SK-N-SH (cell line): ENCODE measurements at regions not wholly inside any gene's neighbourhood (a gene's known extent, or its start where the extent isn't known, plus 50 kb on each side); places are given as distances from the start of the nearest gene placed in this dataset.
"Not testable (repeated sequence)": the region's sequence is repeated elsewhere in the genome, so short reads cannot be mapped to it uniquely, and the experiment has no call there.

Experiments
- CTCF ChIA-PET: fragments of 300-600, 350-600 bp; formaldehyde crosslinking; extraction: SDS; loops from one replicate; lab custom pipeline; 2021; lab: Yijun Ruan, JAX
- POLR2A ChIA-PET: fragments of 350-600 bp; sonication (Branson Sonifier 250); formaldehyde crosslinking; extraction: SDS; loops from one replicate; lab custom pipeline; 2020; ENCODE audit warnings: antibody characterized with exemption, inconsistent platforms; lab: Yijun Ruan, JAX
- DNase-seq: peaks from one replicate; pipeline ENCODE4 v3.0.0; 2012
- H2AFZ ChIP-seq: fragments of 200-600 bp; sonication (generic); 2 replicates; pipeline ENCODE4 v1.8.1; 2016; ENCODE audit warnings: antibody characterized with exemption, mild to moderate bottlenecking, low read depth
- H3F3A ChIP-seq: fragments of 200-600 bp; sonication (generic); replicated peaks from 2 replicates; pipeline ENCODE3; 2016; ENCODE audit warnings: antibody characterized with exemption, mild to moderate bottlenecking; ENCODE audit not compliant: insufficient read depth
- H3K27ac ChIP-seq, 2 experiments: fragments of 200-500 bp in 1 of 2; fragments of 200-600 bp in 1 of 2; sonication (Bioruptor generic) in 1 of 2; sonication (generic), shearing (Covaris generic) in 1 of 2; 2 replicates each; pipeline versions ENCODE4 v1.5.1 to v1.6.1; 2014 to 2016; ENCODE audit warnings: low read depth in 2 of 2, inconsistent platforms in 1 of 2, low read length in 1 of 2, mild to moderate bottlenecking in 1 of 2, mixed read lengths in 1 of 2
- H3K27me3 ChIP-seq: fragments of 200-600 bp; sonication (generic), shearing (Covaris generic); 2 replicates; pipeline ENCODE4 v1.6.1; 2016; ENCODE audit warnings: mixed run types; ENCODE audit not compliant: insufficient read depth
- H3K36me3 ChIP-seq, 2 experiments: fragments of 200-500 bp in 1 of 2; fragments of 200-600 bp in 1 of 2; sonication (Bioruptor generic) in 1 of 2; sonication (generic) in 1 of 2; replicated peaks in 1 of 2; 2 replicates each; pipeline versions ENCODE3 to v1.5.1; 2014 to 2016; ENCODE audit warnings: low read length in 1 of 2, mild to moderate bottlenecking in 1 of 2; ENCODE audit not compliant: insufficient read depth in 2 of 2, control insufficient read depth in 1 of 2
- H3K4me1 ChIP-seq, 2 experiments: fragments of 200-500 bp in 1 of 2; fragments of 200-600 bp in 1 of 2; sonication (Bioruptor generic) in 1 of 2; sonication (generic), shearing (Covaris generic) in 1 of 2; 2 replicates each; pipeline versions ENCODE4 v1.5.1 to v1.6.1; 2014 to 2016; ENCODE audit warnings: low read depth in 1 of 2, low read length in 1 of 2, mixed run types in 1 of 2; ENCODE audit not compliant: insufficient read depth in 2 of 2, control insufficient read depth in 1 of 2
- H3K4me2 ChIP-seq: fragments of 200-600 bp; sonication (generic), shearing (Covaris generic); 2 replicates; pipeline ENCODE4 v1.6.1; 2017; ENCODE audit warnings: mixed run types
- H3K4me3 ChIP-seq, 2 experiments: fragments of 200-500 bp in 1 of 2; fragments of 200-600 bp in 1 of 2; sonication (Bioruptor generic) in 1 of 2; sonication (generic), shearing (Covaris generic) in 1 of 2; 2 replicates each; pipeline versions ENCODE4 v1.5.1 to v1.8.1; 2014 to 2016; ENCODE audit warnings: low read depth in 2 of 2, inconsistent platforms in 1 of 2, low read length in 1 of 2, mild to moderate bottlenecking in 1 of 2, mixed read lengths in 1 of 2, moderate library complexity in 1 of 2
- H3K79me2 ChIP-seq: fragments of 200-600 bp; sonication (generic); 2 replicates; pipeline ENCODE4 v1.8.1; 2017; ENCODE audit warnings: mild to moderate bottlenecking; ENCODE audit not compliant: insufficient read depth
- H3K9ac ChIP-seq: fragments of 200-600 bp; sonication (generic); 2 replicates; pipeline ENCODE4 v1.6.1; 2017; ENCODE audit warnings: mixed run types
- H3K9me2 ChIP-seq: fragments of 200-600 bp; sonication (generic); 2 replicates; pipeline ENCODE4 v1.6.1; 2017; ENCODE audit warnings: mixed run types
- H3K9me3 ChIP-seq: fragments of 200-600 bp; sonication (generic); 2 replicates; pipeline ENCODE4 v1.6.1; 2017; ENCODE audit warnings: mixed run types, mild to moderate bottlenecking, moderate library complexity
- H4K20me1 ChIP-seq: fragments of 200-600 bp; sonication (generic); 2 replicates; pipeline ENCODE4 v1.6.1; 2017; ENCODE audit warnings: mild to moderate bottlenecking, mixed run types; ENCODE audit not compliant: insufficient read depth
- CTCF ChIP-seq: fragments of 200-600 bp; sonication (generic); IDR thresholded peaks from 2 replicates; pipeline ENCODE4 v1.6.1; 2017; ENCODE audit warnings: antibody characterized with exemption, mild to moderate bottlenecking, moderate library complexity
- FOXJ3 ChIP-seq: sonication (generic); formaldehyde crosslinking; IDR thresholded peaks from 2 replicates; pipeline ENCODE4 v1.5.1; 2020; ENCODE audit warnings: mild to moderate bottlenecking, missing genetic modification reagents
- FOXM1 ChIP-seq: IDR thresholded peaks from 2 replicates; pipeline ENCODE4 v1.4.0; 2012; ENCODE audit warnings: low read depth, mild to moderate bottlenecking
- GABPA ChIP-seq: IDR thresholded peaks from 2 replicates; pipeline ENCODE4 v1.4.0; 2012; ENCODE audit warnings: low read depth, mild to moderate bottlenecking
- JUND ChIP-seq: IDR thresholded peaks from 2 replicates; pipeline ENCODE4 v1.4.0; 2012
- RAD21 ChIP-seq: IDR thresholded peaks from 2 replicates; pipeline ENCODE4 v1.6.1; 2012; ENCODE audit warnings: mild to moderate bottlenecking, low read length
- SIN3A ChIP-seq: IDR thresholded peaks from 2 replicates; pipeline ENCODE4 v1.6.1; 2012; ENCODE audit warnings: low read depth, mild to moderate bottlenecking, low read length, moderate library complexity, borderline replicate concordance
- SMC3 ChIP-seq: IDR thresholded peaks from 2 replicates; pipeline ENCODE4 v1.6.1; 2012; ENCODE audit warnings: low read depth, low read length, improper control_type of control experiment
- USF2 ChIP-seq: fragments of 150-350 bp; IDR thresholded peaks from 2 replicates; pipeline ENCODE4 v1.6.1; 2017; ENCODE audit warnings: antibody characterized with exemption, low read length, low read depth, borderline replicate concordance
- WGBS: methylation state at CpG from one replicate; pipeline ENCODE4 v1.1.6; 2017; ENCODE audit warnings: low lambda C conversion rate; 5-methylcytosine and 5-hydroxymethylcytosine counted together
- TF ChIP-seq, protein P1 (sequence below): IDR thresholded peaks from 2 replicates; pipeline ENCODE4 v1.4.0; 2012; ENCODE audit warnings: low read depth, borderline replicate concordance

DNA sequence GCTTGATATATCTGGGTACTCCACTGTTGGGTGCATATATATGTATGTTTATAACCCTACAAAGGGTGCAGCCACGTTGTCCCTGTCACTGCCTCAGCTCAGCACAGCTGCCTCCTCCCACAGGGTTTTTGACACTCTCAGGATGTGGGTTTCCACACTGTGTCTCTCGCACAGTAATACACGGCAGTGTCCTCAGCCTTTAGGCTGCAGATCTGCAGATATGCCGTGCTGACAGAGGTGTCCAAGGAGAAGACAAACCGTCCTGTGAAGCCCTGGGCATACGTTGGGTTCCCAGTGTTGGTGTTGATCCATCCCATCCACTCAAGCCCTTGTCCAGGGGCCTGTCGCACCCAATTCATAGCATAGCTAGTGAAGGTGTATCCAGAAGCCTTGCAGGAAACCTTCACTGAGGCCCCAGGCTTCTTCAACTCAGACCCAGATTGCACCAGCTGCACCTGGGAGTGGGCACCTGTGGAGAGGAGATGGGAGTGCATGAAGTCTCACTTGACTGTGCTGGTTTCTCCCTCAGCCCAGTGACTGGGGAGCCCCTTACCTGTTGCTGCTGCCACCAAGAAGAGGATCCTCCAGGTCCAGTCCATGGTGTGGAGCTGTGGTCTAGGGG is 498.7 kb downstream of the TMEM121 start:
- ChIA-PET CTCF (interaction anchor here (0.6 to 1.4 kb wide), 2 partner anchors 22 to 83 kb away, joined by 3 to 4 read pairs; no protein-coding TSS in a partner anchor), POLR2A (no interaction called here)
- peaks cover 10% of the 10 kb centered on the region; the same call in 1 of the 2 replicates for H3K27me3 ChIP-seq
- 0% methylated on average over 7 of the region's 7 CpGs for WGBS
- H4K20me1 ChIP-seq: no peaks in the 10 kb centered on the region
- no peak overlapping the region for H3K4me3 ChIP-seq
- H3K79me2 ChIP-seq: no peaks in the 10 kb centered on the region
- H3K9me3 ChIP-seq: no peaks in the 10 kb centered on the region
- no peak for TF ChIP-seq SMC3
- TF ChIP-seq GABPA: no peak
- TF ChIP-seq CTCF: no peak
- TF ChIP-seq FOXJ3: no peak
- TF ChIP-seq RAD21: no peak
- TF ChIP-seq, protein P1, sequence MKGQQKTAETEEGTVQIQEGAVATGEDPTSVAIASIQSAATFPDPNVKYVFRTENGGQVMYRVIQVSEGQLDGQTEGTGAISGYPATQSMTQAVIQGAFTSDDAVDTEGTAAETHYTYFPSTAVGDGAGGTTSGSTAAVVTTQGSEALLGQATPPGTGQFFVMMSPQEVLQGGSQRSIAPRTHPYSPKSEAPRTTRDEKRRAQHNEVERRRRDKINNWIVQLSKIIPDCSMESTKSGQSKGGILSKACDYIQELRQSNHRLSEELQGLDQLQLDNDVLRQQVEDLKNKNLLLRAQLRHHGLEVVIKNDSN: no peak
- TF ChIP-seq FOXM1: no peak
- no peak for TF ChIP-seq USF2
- no peak for TF ChIP-seq SIN3A
- no peak overlapping the region for H3K27ac ChIP-seq
- H3K4me2 ChIP-seq: no peak overlapping the region
- H3K9me2 ChIP-seq: no peaks in the 10 kb centered on the region
- no peak overlapping the region for H3K9ac ChIP-seq
- H3K36me3 ChIP-seq: no peaks in the 10 kb centered on the region
- no peak for DNase-seq
- no peak overlapping the region for H2AFZ ChIP-seq
- H3K4me1 ChIP-seq: no peaks in the 10 kb centered on the region
- H3F3A ChIP-seq: no peaks in the 10 kb centered on the region

- DNase-seq: no peak
- CTCF ChIA-PET: no interaction called here
- no peak for TF ChIP-seq JUND
- TF ChIP-seq, all 33 proteins: peak for 0
- Histone ChIP-seq H3K4me3 (no peak overlapping the region), H3K27ac (no peak overlapping the region), H3K79me2 (no peaks in the 10 kb centered on the region), H3K9me2 (no peaks in the 10 kb centered on the region), H3K4me1 (no peaks in the 10 kb centered on the region), H3K36me3 (no peaks in the 10 kb centered on the region), H3K9me3 (no peaks in the 10 kb centered on the region), H3K27me3 (peaks cover 17% of the 10 kb centered on the region; the same call in 1 of the 2 replicates), H3K4me2 (no peak overlapping the region), H4K20me1 (no peaks in the 10 kb centered on the region), H3F3A (no peaks in the 10 kb centered on the region), H3K9ac (no peak overlapping the region), H2AFZ (no peak overlapping the region)
- POLR2A ChIA-PET: no interaction called here
- 0% methylated on average over 6 of the region's 6 CpGs for WGBS
These were observed 499.6 kb downstream of the TMEM121 start for GRCh38 chr14:106026026-106026425.

DNA sequence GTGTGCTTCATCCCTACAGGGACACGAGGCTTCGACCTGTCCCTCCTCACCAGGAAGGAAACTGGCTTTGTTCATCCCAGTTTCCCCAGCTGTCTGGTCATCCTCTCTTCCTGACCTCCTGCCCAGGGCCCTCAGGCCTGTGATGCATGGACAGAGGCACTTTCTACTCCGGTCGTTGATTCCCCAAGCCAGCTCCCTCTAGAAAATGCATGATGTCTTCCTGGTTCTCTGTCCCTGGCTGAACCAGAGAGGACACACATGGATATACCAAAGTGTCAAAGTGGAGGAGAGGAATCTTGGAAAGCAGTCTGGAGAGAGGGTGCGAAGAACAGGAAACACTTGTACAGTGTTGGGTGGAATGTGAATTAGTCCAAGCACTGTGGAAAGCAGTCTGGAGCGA is 501.4 kb downstream of the TMEM121 start:
- H3K27me3 ChIP-seq: peaks cover 23% of the 10 kb centered on the region; the same call in 1 of the 2 replicates
- H3K27ac ChIP-seq, H3K9ac ChIP-seq, H3F3A ChIP-seq, H4K20me1 ChIP-seq, H3K4me1 ChIP-seq, H3K9me3 ChIP-seq, H3K36me3 ChIP-seq, H3K79me2 ChIP-seq, DNase-seq, H3K4me3 ChIP-seq, H2AFZ ChIP-seq, H3K9me2 ChIP-seq, POLR2A ChIA-PET, H3K4me2 ChIP-seq: not testable (repeated sequence)
- CTCF ChIA-PET: interaction anchor here (1.4 kb wide), 1 partner anchor 11 kb away, joined by 3 read pairs; no protein-coding TSS in a partner anchor
- 0% methylated on average over 6 of the region's 6 CpGs for WGBS
